NCI-H146 treated with DMSO at 0.1 percent for 48 hours (cell line): ENCODE measurements at regions not wholly inside any gene's neighbourhood (a gene's known extent, or its start where the extent isn't known, plus 50 kb on each side); places are given as distances from the start of the nearest gene placed in this dataset.

Experiments used
- DNase-seq: peaks from one replicate; lab custom pipeline; 2025; ENCODE audit not compliant: unreplicated experiment; lab: John Stamatoyannopoulos, UW

- DNase-seq, result no peak
These were observed 668.2 kb upstream of the PKDCC start for GRCh38 chr2:41379496-41380221.

GRCh38 chr2:41381701-41382100 lies 666.1 kb upstream of the PKDCC start:
- no peak for DNase-seq

- no peak for DNase-seq
These were observed 660.3 kb upstream of the PKDCC start for GRCh38 chr2:41387519-41387918.

- no peak for DNase-seq
These were observed 654.2 kb upstream of the PKDCC start for GRCh38 chr2:41393621-41394020.

GRCh38 chr2:41394541-41394940 lies 653.3 kb upstream of the PKDCC start:
- DNase-seq, result no peak

GRCh38 chr2:41395692-41396091 lies 652.1 kb upstream of the PKDCC start:
- no peak for DNase-seq

GRCh38 chr2:41399437-41400087 lies 648.3 kb upstream of the PKDCC start:
- no peak for DNase-seq

- peak; percentile 12 for DNase-seq
These were observed 647.6 kb upstream of the PKDCC start for GRCh38 chr2:41400088-41400665.

GRCh38 chr2:41405441-41405840 lies 642.4 kb upstream of the PKDCC start:
- DNase-seq, result no peak

- no peak for DNase-seq
These were observed 638.5 kb upstream of the PKDCC start for GRCh38 chr2:41409328-41409727.

GRCh38 chr2:41410011-41410410 lies 637.8 kb upstream of the PKDCC start:
- DNase-seq, result no peak

- DNase-seq, result no peak
These were observed 633.9 kb upstream of the PKDCC start for GRCh38 chr2:41413813-41414485.

GRCh38 chr2:41414486-41415230 lies 633.2 kb upstream of the PKDCC start:
- DNase-seq, result peak; percentile 48

GRCh38 chr2:41417511-41417910 lies 630.3 kb upstream of the PKDCC start:
- no peak for DNase-seq

- no peak for DNase-seq
These were observed 627.6 kb upstream of the PKDCC start for GRCh38 chr2:41420219-41420618.

GRCh38 chr2:41420872-41421271 lies 626.9 kb upstream of the PKDCC start:
- no peak for DNase-seq

GRCh38 chr2:41431756-41432155 lies 616.1 kb upstream of the PKDCC start:
- DNase-seq, result peak; percentile 78

GRCh38 chr2:41432459-41432858 lies 615.4 kb upstream of the PKDCC start:
- DNase-seq, result no peak

- no peak for DNase-seq
These were observed 612.8 kb upstream of the PKDCC start for GRCh38 chr2:41434991-41435390.

GRCh38 chr2:41441958-41442357 lies 605.9 kb upstream of the PKDCC start:
- no peak for DNase-seq

- DNase-seq, result no peak
These were observed 602.0 kb upstream of the PKDCC start for GRCh38 chr2:41445865-41446264.
